IMR-90 (cell line): ENCODE measurements at regions not wholly inside any gene's neighbourhood (a gene's known extent, or its start where the extent isn't known, plus 50 kb on each side); places are given as distances from the start of the nearest gene placed in this dataset.

ENCODE experiments used
- CTCF ChIP-seq: conservative IDR thresholded peaks from 2 replicates; pipeline ENCODE4 v1.5.1; 2012; ENCODE audit warnings: mild to moderate bottlenecking, low read depth, low read length, improper control_type of control experiment
- FOS ChIP-seq: fragments of 150-350 bp; IDR thresholded peaks from 2 replicates; pipeline ENCODE4 v1.6.1; 2016; ENCODE audit warnings: low read depth, low read length
- MAFK ChIP-seq: IDR thresholded peaks from 2 replicates; pipeline ENCODE4 v1.6.1; 2012; ENCODE audit warnings: low read depth, low read length, improper control_type of control experiment
- MXI1 ChIP-seq: IDR thresholded peaks from 2 replicates; pipeline ENCODE4 v1.6.1; 2012; ENCODE audit warnings: low read depth, mild to moderate bottlenecking, low read length, moderate library complexity, borderline replicate concordance
- NFE2L2 ChIP-seq: fragments of 150-350 bp; IDR thresholded peaks from 2 replicates; pipeline ENCODE4 v1.6.1; 2016; ENCODE audit warnings: low read depth, mild to moderate bottlenecking, low read length
- POLR2A ChIP-seq: IDR thresholded peaks from 2 replicates; pipeline ENCODE4 v1.6.1; 2012; ENCODE audit warnings: mild to moderate bottlenecking, low read depth, low read length
- RAD21 ChIP-seq: IDR thresholded peaks from 2 replicates; pipeline ENCODE4 v1.6.1; 2012; ENCODE audit warnings: low read length, improper control_type of control experiment
- SMC3 ChIP-seq: fragments of 150-350 bp; IDR thresholded peaks from 2 replicates; pipeline ENCODE4 v1.6.1; 2016; ENCODE audit warnings: low read depth, mild to moderate bottlenecking, antibody characterized with exemption, low read length, moderate library complexity
- USF2 ChIP-seq: fragments of 150-350 bp; IDR thresholded peaks from 2 replicates; pipeline ENCODE4 v1.6.1; 2017; ENCODE audit warnings: mild to moderate bottlenecking, antibody characterized with exemption, low read length, low read depth

GRCh38 chr6:63440594-63440993 lies 120.8 kb upstream of the LGSN start:
- no peak for TF ChIP-seq POLR2A
- no peak for TF ChIP-seq RAD21
- no peak for TF ChIP-seq CTCF
- no peak for TF ChIP-seq MXI1
- TF ChIP-seq FOS: no peak
- no peak for TF ChIP-seq NFE2L2
- TF ChIP-seq SMC3: no peak
- no peak for TF ChIP-seq MAFK
- no peak for TF ChIP-seq USF2
